ENCODE measurements at regions not wholly inside any gene's neighbourhood (a gene's known extent, or its start where the extent isn't known, plus 50 kb on each side); places are given as distances from the start of the nearest gene placed in this dataset.
A peak's percentile ranks its signal among the peaks of the same experiment; 100 is the strongest.
"Not testable (repeated sequence)": the region's sequence is repeated elsewhere in the genome, so short reads cannot be mapped to it uniquely, and the experiment has no call there.

GRCh38 chr7:16265863-16266458 lies 155.4 kb downstream of the CRPPA start:
- Histone ChIP-seq H3K36me3 (ENCODE audit: control insufficient read depth, insufficient read depth, low read length) (no peaks in the 10 kb centered on the region), H3K9me3 (ENCODE audit: control insufficient read depth in 2 of 2, low read length in 2 of 2) (no peaks in the 10 kb centered on the region), H3K4me3 (ENCODE audit: low read depth, low read length) (no peak overlapping the region), H3K27me3 (ENCODE audit: control insufficient read depth, insufficient read depth, low read length) (no peaks in the 10 kb centered on the region), H3K4me1 (ENCODE audit: control insufficient read depth, insufficient read depth, low read length, poor library complexity, severe bottlenecking) (no peaks in the 10 kb centered on the region), H3K27ac (ENCODE audit: insufficient read depth, low read length, poor library complexity, severe bottlenecking) (no peak overlapping the region)
- Mint-ChIP-seq H3K9me3 (peaks cover 0 to 9% (median 0%) of the 10 kb centered on the region in 7 donors), H3K4me1 (no peaks in the 10 kb centered on the region), H3K36me3 (no peaks in the 10 kb centered on the region), H3K27ac (no peak overlapping the region), H3K27me3 (no peaks in the 10 kb centered on the region), H3K4me3 (no peak overlapping the region)
- DNase-seq (no peak), ATAC-seq (ENCODE audit: low read depth in 2 of 2) (no peak)

- ATAC-seq (ENCODE audit: low read depth in 2 of 2) = no peak
Observed at GRCh38 chr7:16264823-16265804, 156.2 kb downstream of the CRPPA start.

GRCh38 chr7:16264036-16264819 lies 157.1 kb downstream of the CRPPA start:
- H3K27ac Mint-ChIP-seq = no peak overlapping the region
- Histone ChIP-seq H3K4me1 (ENCODE audit: control insufficient read depth, insufficient read depth, low read length, poor library complexity, severe bottlenecking) (no peaks in the 10 kb centered on the region), H3K9me3 (ENCODE audit: control insufficient read depth in 2 of 2, low read length in 2 of 2) (no peaks in the 10 kb centered on the region), H3K27ac (ENCODE audit: insufficient read depth, low read length, poor library complexity, severe bottlenecking) (no peak overlapping the region), H3K27me3 (ENCODE audit: control insufficient read depth, insufficient read depth, low read length) (no peaks in the 10 kb centered on the region), H3K4me3 (ENCODE audit: low read depth, low read length) (no peak overlapping the region), H3K36me3 (ENCODE audit: control insufficient read depth, insufficient read depth, low read length) (no peaks in the 10 kb centered on the region)
- H3K36me3 Mint-ChIP-seq = no peaks in the 10 kb centered on the region
- ATAC-seq (ENCODE audit: low read depth in 2 of 2) (no peak), DNase-seq (no peak)
- H3K4me1 Mint-ChIP-seq = no peaks in the 10 kb centered on the region
- H3K9me3 Mint-ChIP-seq = peaks cover 0 to 7% (median 0%) of the 10 kb centered on the region in 7 donors
- no peak overlapping the region for H3K4me3 Mint-ChIP-seq
- H3K27me3 Mint-ChIP-seq = no peaks in the 10 kb centered on the region

More at GRCh38 chr7:16264823-16265804, 156.2 kb downstream of the CRPPA start:
- H3K4me3 ChIP-seq (ENCODE audit: low read depth, low read length) = no peak overlapping the region
- H3K9me3 ChIP-seq (ENCODE audit: control insufficient read depth in 2 of 2, low read length in 2 of 2) = no peaks in the 10 kb centered on the region
- Mint-ChIP-seq H3K27me3 (no peaks in the 10 kb centered on the region), H3K27ac (no peak overlapping the region), H3K4me3 (no peak overlapping the region), H3K36me3 (no peaks in the 10 kb centered on the region), H3K9me3 (peaks cover 0 to 7% (median 0%) of the 10 kb centered on the region in 7 donors), H3K4me1 (no peaks in the 10 kb centered on the region)
- H3K27ac ChIP-seq (ENCODE audit: insufficient read depth, low read length, poor library complexity, severe bottlenecking) = no peak overlapping the region
- no peaks in the 10 kb centered on the region for H3K27me3 ChIP-seq (ENCODE audit: control insufficient read depth, insufficient read depth, low read length)
- no peaks in the 10 kb centered on the region for H3K36me3 ChIP-seq (ENCODE audit: control insufficient read depth, insufficient read depth, low read length)
- no peak for DNase-seq
- H3K4me1 ChIP-seq (ENCODE audit: control insufficient read depth, insufficient read depth, low read length, poor library complexity, severe bottlenecking) = no peaks in the 10 kb centered on the region

- DNase-seq; H3K4me3 ChIP-seq (ENCODE audit: low read depth, low read length); H3K9me3 ChIP-seq (ENCODE audit: control insufficient read depth in 2 of 2, low read length in 2 of 2); H3K36me3 ChIP-seq (ENCODE audit: control insufficient read depth, insufficient read depth, low read length); H3K36me3 Mint-ChIP-seq; H3K27ac ChIP-seq (ENCODE audit: insufficient read depth, low read length, poor library complexity, severe bottlenecking); H3K9me3 Mint-ChIP-seq; H3K4me1 ChIP-seq (ENCODE audit: control insufficient read depth, insufficient read depth, low read length, poor library complexity, severe bottlenecking); H3K27me3 Mint-ChIP-seq; H3K27ac Mint-ChIP-seq; H3K4me3 Mint-ChIP-seq; ATAC-seq (ENCODE audit: low read depth in 2 of 2); H3K27me3 ChIP-seq (ENCODE audit: control insufficient read depth, insufficient read depth, low read length); H3K4me1 Mint-ChIP-seq: not testable (repeated sequence)
Observed at GRCh38 chr7:16263377-16263776, 158.0 kb downstream of the CRPPA start.

- Histone ChIP-seq H3K27ac (ENCODE audit: insufficient read depth, low read length, poor library complexity, severe bottlenecking) (no peak overlapping the region), H3K36me3 (ENCODE audit: control insufficient read depth, insufficient read depth, low read length) (no peaks in the 10 kb centered on the region), H3K27me3 (ENCODE audit: control insufficient read depth, insufficient read depth, low read length) (no peaks in the 10 kb centered on the region), H3K4me1 (ENCODE audit: control insufficient read depth, insufficient read depth, low read length, poor library complexity, severe bottlenecking) (no peaks in the 10 kb centered on the region), H3K9me3 (ENCODE audit: control insufficient read depth in 2 of 2, low read length in 2 of 2) (no peaks in the 10 kb centered on the region), H3K4me3 (ENCODE audit: low read depth, low read length) (no peak overlapping the region)
- Mint-ChIP-seq H3K27ac (no peak overlapping the region), H3K4me1 (no peaks in the 10 kb centered on the region), H3K4me3 (no peak overlapping the region), H3K27me3 (no peaks in the 10 kb centered on the region), H3K9me3 (peaks cover 0 to 7% (median 0%) of the 10 kb centered on the region in 7 donors), H3K36me3 (no peaks in the 10 kb centered on the region)
- ATAC-seq (ENCODE audit: low read depth in 2 of 2) = no peak
- no peak for DNase-seq
Observed at GRCh38 chr7:16261654-16262053, 159.7 kb downstream of the CRPPA start.

- Histone ChIP-seq H3K4me3 (ENCODE audit: low read depth, low read length) (no peak overlapping the region), H3K4me1 (ENCODE audit: control insufficient read depth, insufficient read depth, low read length, poor library complexity, severe bottlenecking) (no peaks in the 10 kb centered on the region), H3K9me3 (ENCODE audit: control insufficient read depth in 2 of 2, low read length in 2 of 2) (no peaks in the 10 kb centered on the region), H3K27me3 (ENCODE audit: control insufficient read depth, insufficient read depth, low read length) (no peaks in the 10 kb centered on the region), H3K27ac (ENCODE audit: insufficient read depth, low read length, poor library complexity, severe bottlenecking) (no peak overlapping the region), H3K36me3 (ENCODE audit: control insufficient read depth, insufficient read depth, low read length) (no peaks in the 10 kb centered on the region)
- Mint-ChIP-seq H3K27ac (no peak overlapping the region), H3K4me3 (no peak overlapping the region), H3K9me3 (peaks cover 0 to 7% (median under 1%) of the 10 kb centered on the region in 7 donors), H3K27me3 (no peaks in the 10 kb centered on the region), H3K4me1 (no peaks in the 10 kb centered on the region), H3K36me3 (no peaks in the 10 kb centered on the region)
- DNase-seq (no peak), ATAC-seq (ENCODE audit: low read depth in 2 of 2) (no peak)
Observed at GRCh38 chr7:16261100-16261499, 160.2 kb downstream of the CRPPA start.

- ATAC-seq (ENCODE audit: low read depth in 2 of 2) (no peak), DNase-seq (peak in 1 of 3 donors; percentile 6)
- H3K9me3 Mint-ChIP-seq = peaks cover 0 to 7% (median 0%) of the 10 kb centered on the region in 7 donors
- H3K4me3 ChIP-seq (ENCODE audit: low read depth, low read length) = no peak overlapping the region
- no peaks in the 10 kb centered on the region for H3K27me3 ChIP-seq (ENCODE audit: control insufficient read depth, insufficient read depth, low read length)
- H3K4me1 ChIP-seq (ENCODE audit: control insufficient read depth, insufficient read depth, low read length, poor library complexity, severe bottlenecking) = no peaks in the 10 kb centered on the region
- H3K36me3 Mint-ChIP-seq = no peaks in the 10 kb centered on the region
- no peaks in the 10 kb centered on the region for H3K36me3 ChIP-seq (ENCODE audit: control insufficient read depth, insufficient read depth, low read length)
- no peak overlapping the region for H3K27ac Mint-ChIP-seq
- H3K4me1 Mint-ChIP-seq = no peaks in the 10 kb centered on the region
- H3K9me3 ChIP-seq (ENCODE audit: control insufficient read depth in 2 of 2, low read length in 2 of 2) = no peaks in the 10 kb centered on the region
- no peaks in the 10 kb centered on the region for H3K27me3 Mint-ChIP-seq
- no peak overlapping the region for H3K4me3 Mint-ChIP-seq
- no peak overlapping the region for H3K27ac ChIP-seq (ENCODE audit: insufficient read depth, low read length, poor library complexity, severe bottlenecking)
Observed at GRCh38 chr7:16260236-16260728, 161.1 kb downstream of the CRPPA start.
